ENCODE measurements at regions not wholly inside any gene's neighbourhood (a gene's known extent, or its start where the extent isn't known, plus 50 kb on each side); places are given as distances from the start of the nearest gene placed in this dataset.

GRCh38 chr9:16134351-16134750 lies 581.5 kb downstream of the CCDC171 start:
- Histone ChIP-seq H4K20me1 (ENCODE audit: control insufficient read depth, extremely low read depth, insufficient read depth, low read length) (no peaks in the 10 kb centered on the region), H3K9me3 (ENCODE audit: control insufficient read depth, insufficient read depth, low read depth, low read length) (no peaks in the 10 kb centered on the region), H3K9ac (ENCODE audit: insufficient read depth, low read length) (no peak overlapping the region), H3K4me3 (replicated peaks in 1 of 4; ENCODE audit: control extremely low read depth in 1 of 4, insufficient read depth in 1 of 4, low read depth in 3 of 4, low read length in 4 of 4) (no peak overlapping the region), H3K27ac (ENCODE audit: insufficient read depth, low read length) (no peak overlapping the region), H3K27me3 (ENCODE audit: control insufficient read depth, insufficient read depth, low read length) (no peaks in the 10 kb centered on the region), H3K79me2 (ENCODE audit: control insufficient read depth, insufficient read depth, low read length) (no peaks in the 10 kb centered on the region), H3K4me2 (ENCODE audit: extremely low read depth, insufficient read depth, low read length) (no peak overlapping the region), H3K36me3 (ENCODE audit: control insufficient read depth, insufficient read depth, low read length) (no peaks in the 10 kb centered on the region), H3K4me1 (ENCODE audit: control insufficient read depth, extremely low read depth, insufficient read depth, low read length) (peaks cover 4% of the 10 kb centered on the region), H2AFZ (ENCODE audit: low read length) (no peak overlapping the region)
- no peak for DNase-seq (ENCODE audit: low read depth in 2 of 2)
- TF ChIP-seq EZH2 (IDR thresholded peaks at IDR 0.05; ENCODE audit: low read length, missing control alignments) (no peak), CTCF (conservative IDR thresholded peaks at IDR 0.05 in 1 of 2, IDR thresholded peaks at IDR 0.05 in 1 of 2; ENCODE audit: low read depth in 1 of 2, low read length in 2 of 2) (no peak)

- Histone ChIP-seq H2AFZ (ENCODE audit: low read length) (no peak overlapping the region), H3K4me3 (replicated peaks in 1 of 4; ENCODE audit: control extremely low read depth in 1 of 4, insufficient read depth in 1 of 4, low read depth in 3 of 4, low read length in 4 of 4) (no peak overlapping the region), H3K9ac (ENCODE audit: insufficient read depth, low read length) (no peak overlapping the region), H3K36me3 (ENCODE audit: control insufficient read depth, insufficient read depth, low read length) (no peaks in the 10 kb centered on the region), H3K9me3 (ENCODE audit: control insufficient read depth, insufficient read depth, low read depth, low read length) (no peaks in the 10 kb centered on the region), H3K79me2 (ENCODE audit: control insufficient read depth, insufficient read depth, low read length) (no peaks in the 10 kb centered on the region), H3K4me2 (ENCODE audit: extremely low read depth, insufficient read depth, low read length) (no peak overlapping the region), H3K27ac (ENCODE audit: insufficient read depth, low read length) (no peak overlapping the region), H3K4me1 (ENCODE audit: control insufficient read depth, extremely low read depth, insufficient read depth, low read length) (peaks cover 4% of the 10 kb centered on the region), H3K27me3 (ENCODE audit: control insufficient read depth, insufficient read depth, low read length) (no peaks in the 10 kb centered on the region), H4K20me1 (ENCODE audit: control insufficient read depth, extremely low read depth, insufficient read depth, low read length) (no peaks in the 10 kb centered on the region)
- TF ChIP-seq CTCF (conservative IDR thresholded peaks at IDR 0.05 in 1 of 2, IDR thresholded peaks at IDR 0.05 in 1 of 2; ENCODE audit: low read depth in 1 of 2, low read length in 2 of 2), result no peak
- TF ChIP-seq EZH2 (IDR thresholded peaks at IDR 0.05; ENCODE audit: low read length, missing control alignments), result no peak
- no peak for DNase-seq (ENCODE audit: low read depth in 2 of 2)
These were observed 583.1 kb downstream of the CCDC171 start for GRCh38 chr9:16135968-16136367.

GRCh38 chr9:16136451-16136850 lies 583.6 kb downstream of the CCDC171 start:
- Histone ChIP-seq H3K27me3 (ENCODE audit: control insufficient read depth, insufficient read depth, low read length) (no peaks in the 10 kb centered on the region), H4K20me1 (ENCODE audit: control insufficient read depth, extremely low read depth, insufficient read depth, low read length) (no peaks in the 10 kb centered on the region), H3K9ac (ENCODE audit: insufficient read depth, low read length) (no peak overlapping the region), H3K4me3 (replicated peaks in 1 of 4; ENCODE audit: control extremely low read depth in 1 of 4, insufficient read depth in 1 of 4, low read depth in 3 of 4, low read length in 4 of 4) (no peak overlapping the region), H2AFZ (ENCODE audit: low read length) (no peak overlapping the region), H3K79me2 (ENCODE audit: control insufficient read depth, insufficient read depth, low read length) (no peaks in the 10 kb centered on the region), H3K4me2 (ENCODE audit: extremely low read depth, insufficient read depth, low read length) (no peak overlapping the region), H3K36me3 (ENCODE audit: control insufficient read depth, insufficient read depth, low read length) (no peaks in the 10 kb centered on the region), H3K27ac (ENCODE audit: insufficient read depth, low read length) (no peak overlapping the region), H3K9me3 (ENCODE audit: control insufficient read depth, insufficient read depth, low read depth, low read length) (no peaks in the 10 kb centered on the region), H3K4me1 (ENCODE audit: control insufficient read depth, extremely low read depth, insufficient read depth, low read length) (peaks cover 4% of the 10 kb centered on the region)
- DNase-seq (ENCODE audit: low read depth in 2 of 2), result no peak
- TF ChIP-seq CTCF (conservative IDR thresholded peaks at IDR 0.05 in 1 of 2, IDR thresholded peaks at IDR 0.05 in 1 of 2; ENCODE audit: low read depth in 1 of 2, low read length in 2 of 2) (no peak), EZH2 (IDR thresholded peaks at IDR 0.05; ENCODE audit: low read length, missing control alignments) (no peak)

All from fibroblast of lung (primary cell).